Islet of Langerhans (tissue), 1 donor: ENCODE measurements at regions not wholly inside any gene's neighbourhood (a gene's known extent, or its start where the extent isn't known, plus 50 kb on each side); places are given as distances from the start of the nearest gene placed in this dataset.
A peak's percentile ranks its signal among the peaks of the same experiment; 100 is the strongest.

Source experiments
- FAIRE-seq: peaks from one replicate; lab custom pipeline; 2011; peaks lifted over from hg19 to GRCh38; lab: Jason Lieb, UNC

DNA sequence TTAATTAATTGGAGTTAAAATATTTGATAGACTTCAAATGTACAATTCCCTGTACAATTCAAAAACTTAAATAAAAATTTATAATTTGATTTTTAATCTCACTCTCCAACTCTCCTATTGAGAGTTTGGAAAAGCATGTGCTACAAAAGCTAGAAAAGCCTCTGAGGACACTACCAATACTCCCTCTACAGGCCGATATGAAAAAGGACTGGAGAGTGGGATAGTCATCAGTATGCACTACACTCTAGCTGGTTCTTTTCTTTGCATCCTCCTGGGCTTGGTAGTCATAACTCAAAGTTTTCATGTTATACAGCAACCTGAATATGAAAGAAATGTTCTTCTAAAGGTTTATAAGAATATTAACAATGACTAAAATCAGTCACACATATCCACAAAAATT lies 121.5 kb upstream of the PCDH11Y start:
- peak; percentile 98 for FAIRE-seq
